HT-29 (cell line): ENCODE measurements at regions not wholly inside any gene's neighbourhood (a gene's known extent, or its start where the extent isn't known, plus 50 kb on each side); places are given as distances from the start of the nearest gene placed in this dataset.

ENCODE experiments used
- DNase-seq: peaks from one replicate; pipeline ENCODE4 v3.0.0-alpha.2; 2015; ENCODE audit warnings: low spot score

DNA sequence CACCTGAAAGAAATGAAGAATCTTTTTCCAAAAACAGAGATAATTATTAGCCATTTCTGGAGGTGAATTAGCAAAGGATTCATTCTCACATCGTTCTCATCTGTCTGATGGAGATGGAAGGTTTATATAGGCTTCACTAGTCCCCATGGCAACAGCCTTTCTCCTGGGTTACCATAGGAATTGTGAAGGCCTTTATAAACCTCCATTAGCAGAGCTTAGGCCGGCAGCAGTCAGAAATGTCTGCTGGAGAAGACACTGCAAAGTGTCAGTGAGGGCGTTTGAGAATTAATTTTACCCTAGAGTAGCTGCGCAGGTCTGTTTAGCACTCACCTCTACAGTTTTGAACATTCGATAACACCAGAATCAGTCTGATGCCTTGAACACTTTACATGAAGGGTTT lies 290.4 kb upstream of the NR4A3 start:
- no peak for DNase-seq

DNA sequence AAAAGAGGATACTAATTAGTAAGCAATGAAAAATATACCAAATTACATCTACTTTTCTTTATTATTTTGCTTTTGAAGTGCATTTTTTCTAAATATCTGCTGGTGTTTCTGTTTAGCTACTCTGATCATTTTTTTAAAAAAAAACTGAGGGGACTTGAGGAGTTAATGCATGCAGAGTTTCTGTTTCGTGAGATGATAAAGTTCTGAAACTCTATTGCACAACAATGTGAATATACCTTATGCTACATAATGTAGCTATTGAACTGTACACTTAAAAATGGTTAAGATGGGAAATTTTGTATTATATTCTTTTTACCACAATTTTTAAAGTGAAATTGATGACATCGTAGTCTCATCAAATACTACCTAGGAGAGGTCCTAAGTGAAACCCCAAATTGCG lies 288.3 kb upstream of the NR4A3 start:
- DNase-seq, result no peak

DNA sequence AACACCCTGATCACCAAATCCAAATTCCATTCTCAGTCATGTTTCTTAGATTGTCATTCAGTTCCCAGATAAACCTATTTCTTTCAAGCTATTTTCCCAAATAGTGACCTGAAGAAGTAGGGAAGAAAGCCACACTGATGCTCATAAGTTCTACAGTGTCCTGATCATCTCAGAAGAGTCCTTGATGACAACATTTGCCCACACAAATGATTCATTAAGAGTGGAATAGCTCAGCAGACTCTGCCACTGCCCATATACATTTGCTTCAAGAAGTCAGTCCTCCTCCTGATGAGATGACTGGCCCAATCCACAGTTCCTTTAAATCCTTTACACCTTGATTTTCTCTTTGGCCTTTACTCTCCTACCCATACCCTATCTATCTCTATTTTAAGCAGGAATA lies 283.7 kb upstream of the NR4A3 start:
- no peak for DNase-seq

- DNase-seq, result no peak
These were observed 277.2 kb upstream of the NR4A3 start for GRCh38 chr9:99544526-99544925.

DNA sequence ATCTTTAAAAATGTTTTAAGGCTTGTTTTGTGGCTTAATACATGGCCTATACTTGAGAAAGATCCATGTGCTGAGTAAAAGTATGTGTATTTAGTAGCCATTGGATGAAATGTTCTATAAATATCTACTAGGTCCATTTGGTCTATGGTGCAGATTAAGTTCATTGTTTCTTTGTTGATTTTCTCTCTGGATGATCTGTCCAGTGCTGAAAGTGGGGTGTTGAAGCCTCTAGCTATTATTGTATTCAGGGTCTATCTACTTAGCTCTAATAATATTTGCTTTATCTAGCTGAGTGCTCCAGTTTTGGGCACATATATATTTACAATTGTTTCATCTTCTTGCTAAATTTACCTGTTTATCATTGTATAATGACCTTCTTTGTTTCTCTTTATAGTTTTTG lies 272.2 kb upstream of the NR4A3 start:
- DNase-seq, result no peak

GRCh38 chr9:99555792-99556191 lies 265.9 kb upstream of the NR4A3 start:
- DNase-seq, result no peak

- no peak for DNase-seq
These were observed 264.7 kb upstream of the NR4A3 start for GRCh38 chr9:99556998-99557397.

DNA sequence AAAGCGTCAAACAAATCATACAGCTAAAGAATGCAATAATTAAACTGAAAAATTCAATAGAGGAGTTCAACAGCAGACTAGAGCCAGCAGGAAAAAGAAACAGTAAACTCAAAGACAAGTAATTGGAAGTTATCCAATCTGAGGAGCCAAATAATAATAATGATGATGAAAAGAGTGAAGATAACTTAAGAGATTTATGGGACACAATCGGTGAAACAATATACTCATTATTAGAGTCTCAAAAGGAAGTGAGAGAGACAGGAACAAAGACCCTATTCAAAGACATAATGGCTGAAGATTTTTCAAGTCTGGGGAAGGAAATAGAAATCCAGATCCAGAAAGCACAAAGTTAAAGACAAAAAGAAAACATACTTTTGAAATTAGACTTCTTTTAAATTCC lies 263.9 kb upstream of the NR4A3 start:
- no peak for DNase-seq

DNA sequence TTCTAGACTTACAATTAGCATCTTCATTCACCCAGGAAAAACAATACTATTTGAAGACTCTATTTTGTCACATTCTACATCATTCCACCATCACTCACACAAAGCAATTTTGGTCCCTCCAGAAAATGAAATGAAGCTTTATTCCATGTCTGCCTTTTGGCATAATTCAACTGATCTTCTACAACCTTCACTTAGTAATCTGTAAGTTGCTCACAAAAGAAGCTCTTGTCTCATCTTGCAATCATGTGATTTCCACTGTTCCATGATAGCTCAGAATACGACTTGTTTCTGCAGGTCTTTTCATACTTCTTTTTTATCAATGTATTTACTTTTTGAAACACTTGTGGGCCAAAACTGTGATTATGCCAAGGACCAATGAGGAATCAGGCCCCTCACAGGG lies 261.9 kb upstream of the NR4A3 start:
- no peak for DNase-seq

GRCh38 chr9:99560561-99560960 lies 261.1 kb upstream of the NR4A3 start:
- no peak for DNase-seq

GRCh38 chr9:99561509-99561917 lies 260.2 kb upstream of the NR4A3 start:
- no peak for DNase-seq

- DNase-seq, result no peak
These were observed 259.6 kb upstream of the NR4A3 start for GRCh38 chr9:99561961-99562565.

GRCh38 chr9:99563364-99563763 lies 258.3 kb upstream of the NR4A3 start:
- DNase-seq, result peak; percentile 23

DNA sequence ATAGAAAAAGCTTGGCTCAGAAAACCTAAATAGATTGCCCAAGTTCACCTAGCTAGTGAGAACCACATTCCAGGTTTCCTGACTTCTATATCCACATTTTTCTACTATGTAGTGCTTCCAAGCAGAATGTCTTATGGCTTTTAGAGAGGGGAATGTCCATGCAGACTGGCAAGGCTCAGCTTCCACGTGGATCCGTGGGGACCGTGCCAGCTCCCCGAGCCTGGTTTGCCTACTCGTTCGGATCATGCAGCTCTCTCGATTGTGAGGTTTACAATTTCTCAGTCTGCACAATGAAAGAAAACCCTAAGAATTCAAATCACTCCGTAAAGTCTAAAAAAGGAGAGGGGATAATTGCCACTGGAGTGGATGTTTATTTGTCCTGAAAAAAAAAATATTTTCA lies 256.5 kb upstream of the NR4A3 start:
- no peak for DNase-seq

DNA sequence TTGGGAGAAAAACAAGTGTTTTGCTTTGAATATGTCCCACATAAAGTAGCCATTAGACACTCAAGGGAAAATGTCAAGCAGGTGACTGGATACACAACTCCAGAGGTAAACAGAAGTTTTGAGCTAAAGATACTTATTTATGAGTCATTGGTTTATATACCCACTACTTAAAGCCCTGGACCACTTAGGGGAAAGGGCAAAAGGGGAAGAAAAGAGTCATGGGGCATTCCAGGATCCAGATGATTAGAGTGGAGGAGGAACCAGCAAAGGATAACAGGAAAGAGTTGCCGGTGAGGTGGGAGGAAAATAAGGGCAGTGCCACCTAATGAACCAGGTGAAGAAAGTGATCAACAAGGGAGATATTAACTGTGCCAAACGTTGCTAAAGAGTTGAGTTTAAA lies 254.2 kb upstream of the NR4A3 start:
- no peak for DNase-seq

GRCh38 chr9:99569840-99570239 lies 251.8 kb upstream of the NR4A3 start:
- no peak for DNase-seq

GRCh38 chr9:99572567-99572966 lies 249.1 kb upstream of the NR4A3 start:
- no peak for DNase-seq

- DNase-seq, result no peak
These were observed 248.6 kb upstream of the NR4A3 start for GRCh38 chr9:99573085-99573484.

DNA sequence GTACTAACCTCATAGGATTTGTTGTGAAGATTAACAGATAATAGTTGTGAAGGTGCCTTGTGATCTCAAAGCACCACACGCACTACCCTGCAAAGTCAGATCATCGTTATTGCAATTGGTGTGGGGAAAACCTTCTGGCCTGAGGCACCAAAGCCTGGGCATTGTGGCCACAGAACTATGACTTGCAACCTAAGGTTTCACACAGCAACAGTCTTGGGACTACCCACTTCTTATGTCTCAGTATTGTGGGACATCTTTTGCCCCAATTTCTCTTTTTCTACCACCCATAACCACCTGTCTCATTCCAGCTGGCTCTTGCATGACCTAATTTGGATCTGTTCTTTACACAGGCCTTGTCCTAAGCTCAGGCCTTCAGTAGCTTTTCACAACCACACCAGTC lies 247.8 kb upstream of the NR4A3 start:
- no peak for DNase-seq

DNA sequence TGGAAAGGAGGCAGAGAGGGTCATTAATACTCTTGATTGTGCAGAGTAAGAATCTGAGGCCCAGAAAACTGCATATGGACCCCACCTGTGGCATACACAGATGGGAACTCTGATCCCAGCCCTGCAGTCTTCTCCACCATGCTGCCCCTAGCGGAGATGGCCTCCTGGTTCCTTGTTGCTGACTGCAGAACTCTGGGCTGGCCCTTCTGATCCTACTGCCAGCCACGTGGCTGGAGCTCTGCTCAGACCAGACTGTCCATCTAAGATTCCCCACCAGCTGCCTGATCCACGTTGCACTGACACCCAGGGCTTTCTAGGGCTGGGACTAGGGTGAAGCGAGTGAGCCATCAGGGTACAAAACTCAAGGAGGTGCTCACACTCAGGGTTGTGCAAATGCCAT lies 245.7 kb upstream of the NR4A3 start:
- peak; percentile 19 for DNase-seq

- no peak for DNase-seq
These were observed 244.8 kb upstream of the NR4A3 start for GRCh38 chr9:99576876-99577275.

DNA sequence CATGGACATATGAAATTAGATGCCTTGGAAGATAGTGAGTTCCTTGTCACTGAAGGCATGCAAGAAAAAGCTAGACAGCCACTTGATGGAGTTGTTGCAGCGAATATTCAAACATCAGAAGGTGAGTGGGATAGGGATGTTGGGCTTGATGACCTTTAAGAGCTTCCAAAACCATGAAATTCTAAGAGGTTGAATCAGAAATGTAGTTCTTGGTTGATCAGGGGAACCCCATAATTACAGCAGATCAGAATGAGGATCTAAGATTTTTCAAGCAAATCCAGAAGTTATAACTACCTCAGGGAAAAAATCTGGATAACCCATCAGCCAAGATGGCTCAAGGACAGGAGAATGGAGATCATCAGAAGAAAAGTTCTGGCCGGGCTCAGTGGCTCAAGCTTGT lies 244.3 kb upstream of the NR4A3 start:
- DNase-seq, result no peak

DNA sequence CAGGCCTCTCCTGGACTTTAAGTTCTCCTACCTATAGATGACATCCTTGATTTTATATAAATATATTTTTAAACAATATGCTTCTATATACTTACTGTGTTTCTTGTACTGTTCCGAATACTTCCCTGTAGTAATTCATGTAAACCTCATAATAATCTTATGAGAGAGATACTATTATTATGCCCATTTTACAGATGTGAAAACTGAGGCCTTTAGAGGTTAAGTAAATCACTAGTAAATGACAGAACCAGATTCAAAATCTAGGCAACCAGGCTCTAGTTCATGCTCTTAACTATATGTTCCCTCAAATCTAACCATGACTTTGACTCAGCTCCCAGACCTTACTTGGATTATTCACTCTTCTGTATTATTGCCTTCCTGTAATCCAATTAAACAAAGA lies 243.0 kb upstream of the NR4A3 start:
- DNase-seq, result no peak

- DNase-seq, result no peak
These were observed 241.7 kb upstream of the NR4A3 start for GRCh38 chr9:99579964-99580363.
